Kidney tubule cell (primary cell): ENCODE measurements at regions not wholly inside any gene's neighbourhood (a gene's known extent, or its start where the extent isn't known, plus 50 kb on each side); places are given as distances from the start of the nearest gene placed in this dataset.
"Not testable (repeated sequence)": the region's sequence is repeated elsewhere in the genome, so short reads cannot be mapped to it uniquely, and the experiment has no call there.

Experiments
- DNase-seq: peaks from one replicate; pipeline ENCODE4 v3.0.0-alpha.2; 2018; ENCODE audit warnings: low spot score

DNA sequence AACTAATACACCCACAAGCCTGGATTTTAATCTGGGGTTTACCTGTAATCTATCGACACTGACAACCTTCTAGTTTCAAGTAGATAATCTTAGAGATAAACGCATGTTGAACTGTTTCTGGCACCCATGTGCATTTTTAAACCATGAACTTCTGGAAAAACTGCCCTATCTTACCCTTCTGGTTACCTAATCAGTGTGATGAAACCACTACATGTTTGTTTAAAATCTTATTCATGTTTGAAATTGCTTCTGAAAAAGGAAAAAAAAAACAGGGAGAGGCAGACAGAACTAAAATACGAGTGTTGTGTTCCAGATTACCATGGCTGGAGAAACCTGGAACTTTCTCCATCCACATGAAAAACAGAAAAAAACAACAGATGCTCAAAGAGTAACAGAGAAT is 139.3 kb downstream of the MID1IP1 start:
- no peak for DNase-seq

DNA sequence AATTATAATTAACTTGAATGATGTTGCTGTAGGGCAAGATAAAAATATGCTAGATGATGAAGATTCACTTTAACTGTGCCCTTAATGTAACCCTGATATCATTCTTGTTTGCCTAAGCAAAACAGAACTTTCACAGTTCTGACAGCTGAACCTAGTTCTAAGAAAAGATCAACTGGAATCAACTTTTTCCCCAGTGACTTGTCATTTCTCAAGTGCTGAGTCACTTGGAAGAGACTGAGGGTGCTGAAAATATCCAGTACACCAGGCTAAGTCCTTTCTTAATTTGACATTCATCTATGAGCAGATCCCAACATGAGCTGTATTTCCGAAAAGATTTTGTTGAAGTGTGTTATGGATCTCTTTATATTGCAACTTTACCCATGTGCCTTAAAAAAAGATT is 140.4 kb downstream of the MID1IP1 start:
- DNase-seq, result no peak

DNA sequence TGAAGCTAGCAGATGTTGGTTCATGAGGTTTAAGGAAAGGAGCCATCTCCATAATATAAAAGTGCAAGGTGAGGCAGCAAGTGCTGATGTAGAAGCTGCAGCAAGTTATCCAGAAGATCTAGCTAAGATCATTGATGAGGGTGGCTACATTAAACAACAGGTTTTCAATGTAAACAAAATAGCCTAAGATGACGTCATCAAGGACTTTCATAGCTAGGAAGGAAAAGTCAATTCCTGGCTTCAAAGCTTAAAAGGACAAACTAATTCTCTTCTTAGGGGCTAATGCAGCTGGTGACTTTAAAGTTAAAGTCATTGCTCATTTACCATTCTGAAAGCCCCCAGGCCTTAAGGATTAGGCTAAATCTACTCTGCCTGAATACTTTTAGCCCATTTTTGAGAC is 141.9 kb downstream of the MID1IP1 start:
- no peak for DNase-seq

DNA sequence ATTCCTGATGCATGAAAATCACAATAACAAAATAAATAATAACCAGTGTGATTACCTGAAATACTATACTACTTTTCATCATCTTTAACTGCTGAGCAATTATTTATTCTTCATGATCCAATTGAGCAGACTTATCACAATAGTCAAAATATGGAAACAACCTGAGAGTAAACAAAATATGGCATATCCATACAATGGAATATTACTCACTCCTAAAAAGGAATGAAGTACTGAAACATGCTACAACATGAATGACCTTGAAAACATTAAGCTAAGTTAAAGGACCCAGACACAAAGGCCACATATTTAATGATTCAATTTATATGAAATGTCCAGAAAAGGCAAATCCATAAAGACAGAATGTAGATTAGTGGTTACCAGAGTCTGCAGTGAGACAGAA is 146.8 kb downstream of the MID1IP1 start:
- DNase-seq, result no peak

DNA sequence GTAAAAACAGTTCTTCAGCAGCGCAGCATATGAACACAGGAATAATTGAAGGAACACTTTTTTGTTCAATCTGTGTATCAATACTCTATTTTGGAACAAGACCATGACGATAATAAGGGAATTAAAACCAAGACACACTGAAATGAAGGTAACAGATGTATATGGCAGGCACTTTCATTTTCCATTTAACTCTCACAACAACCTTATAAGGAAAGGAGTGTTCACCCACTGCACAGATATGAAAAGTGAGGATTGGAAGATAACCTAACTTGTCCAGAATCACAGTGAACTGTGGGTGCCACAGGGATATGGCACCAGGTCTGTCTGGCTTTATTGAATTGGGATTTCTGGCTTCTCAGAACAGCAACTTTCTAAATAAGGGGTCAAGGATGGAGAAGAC is 153.3 kb downstream of the MID1IP1 start:
- no peak for DNase-seq

DNA sequence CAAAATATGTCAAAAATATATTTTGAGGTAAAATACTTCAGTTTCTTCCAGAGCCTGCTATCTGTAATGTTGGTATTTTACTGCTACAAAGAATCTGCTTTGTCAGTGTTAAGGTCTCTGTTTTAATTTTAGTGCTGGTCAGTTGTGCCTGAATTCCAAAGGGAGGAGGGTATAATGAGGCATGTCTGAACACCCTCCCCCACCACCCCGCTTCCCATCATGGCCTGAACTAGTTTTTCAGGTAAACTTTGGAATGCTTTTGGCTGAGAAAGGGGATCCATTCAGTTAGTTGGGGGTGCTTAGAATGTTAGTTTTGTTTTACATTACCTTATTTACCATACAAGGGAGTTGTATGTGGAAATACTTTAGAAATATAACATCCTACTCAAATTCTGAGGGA is 158.5 kb downstream of the MID1IP1 start:
- DNase-seq, result no peak

DNA sequence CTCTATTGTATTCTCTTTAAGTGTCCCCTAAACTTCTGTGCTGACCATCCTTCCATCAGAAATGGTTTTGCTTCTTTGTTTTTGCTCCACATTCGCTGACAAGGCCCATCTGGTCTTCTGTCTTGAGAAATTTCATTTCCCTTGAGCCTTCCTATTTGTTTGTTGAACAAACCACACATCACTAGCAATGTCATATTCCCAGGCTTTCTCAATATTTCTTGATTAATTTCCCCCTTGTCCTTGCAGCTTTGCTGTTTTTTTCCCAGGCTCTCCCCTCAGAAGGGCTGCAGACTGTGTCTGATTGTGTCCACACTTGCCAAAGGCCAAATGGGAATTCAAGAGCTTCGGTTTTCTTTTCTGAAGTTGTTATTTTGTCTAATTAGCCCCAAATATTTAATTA is 158.9 kb downstream of the MID1IP1 start:
- no peak for DNase-seq

DNA sequence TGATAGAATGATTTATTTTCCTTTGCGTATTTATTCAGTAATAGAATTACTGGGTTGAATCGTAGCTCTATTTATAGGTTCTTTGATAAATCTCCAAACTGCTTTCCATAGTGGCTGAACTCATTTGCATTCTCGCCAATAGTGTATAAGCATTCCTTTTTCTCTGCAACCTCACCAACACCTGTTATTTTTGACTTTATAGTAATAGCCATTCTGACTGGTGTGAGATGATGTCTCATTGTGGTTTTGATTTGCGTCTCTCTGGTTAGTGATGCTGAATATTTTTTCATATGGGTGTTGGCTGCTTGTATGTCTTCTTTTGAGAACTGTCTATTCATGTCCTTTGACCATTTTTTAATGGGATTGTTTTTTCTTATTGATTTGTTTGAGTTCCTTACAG is 160.7 kb downstream of the MID1IP1 start:
- DNase-seq, result no peak

DNA sequence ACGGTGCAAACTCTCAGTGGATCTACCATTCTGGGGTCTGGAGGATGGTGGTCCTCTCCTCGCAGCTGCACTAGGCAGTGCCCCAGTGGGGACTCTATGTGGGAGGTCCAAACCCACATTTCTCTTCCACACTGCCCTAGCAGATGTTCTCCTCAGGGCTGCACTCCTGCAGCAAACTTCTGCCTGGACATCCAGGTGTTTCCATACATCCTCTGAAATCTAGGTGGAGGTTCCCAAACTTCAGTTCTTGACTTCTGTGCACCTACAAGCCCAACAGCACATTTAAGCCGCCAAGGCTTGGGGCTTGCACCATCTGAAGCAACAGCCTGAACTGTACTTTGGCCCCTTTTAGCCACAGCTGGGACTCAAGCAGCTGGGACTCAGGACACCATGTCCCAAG is 162.0 kb downstream of the MID1IP1 start:
- not testable (repeated sequence) for DNase-seq

DNA sequence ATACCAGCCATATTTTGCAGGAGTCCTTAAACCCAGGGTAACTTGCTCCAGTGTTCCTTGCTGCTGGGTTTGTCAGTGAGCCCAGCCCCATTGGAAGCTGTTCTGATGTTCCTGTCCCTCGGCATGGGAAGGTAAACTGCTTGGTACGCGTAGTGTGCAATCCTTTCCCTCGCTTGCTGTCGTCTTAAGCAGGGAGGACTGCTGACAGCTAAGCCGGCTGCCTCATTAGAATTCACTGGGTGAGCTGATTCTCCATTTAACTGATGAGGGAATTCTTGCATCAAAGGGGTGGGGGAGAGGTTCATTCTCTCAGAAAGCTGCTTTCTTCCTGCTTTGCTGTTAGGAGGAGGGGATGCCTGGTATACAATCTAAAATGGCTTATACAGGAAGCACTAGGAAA is 164.6 kb downstream of the MID1IP1 start:
- DNase-seq, result no peak

DNA sequence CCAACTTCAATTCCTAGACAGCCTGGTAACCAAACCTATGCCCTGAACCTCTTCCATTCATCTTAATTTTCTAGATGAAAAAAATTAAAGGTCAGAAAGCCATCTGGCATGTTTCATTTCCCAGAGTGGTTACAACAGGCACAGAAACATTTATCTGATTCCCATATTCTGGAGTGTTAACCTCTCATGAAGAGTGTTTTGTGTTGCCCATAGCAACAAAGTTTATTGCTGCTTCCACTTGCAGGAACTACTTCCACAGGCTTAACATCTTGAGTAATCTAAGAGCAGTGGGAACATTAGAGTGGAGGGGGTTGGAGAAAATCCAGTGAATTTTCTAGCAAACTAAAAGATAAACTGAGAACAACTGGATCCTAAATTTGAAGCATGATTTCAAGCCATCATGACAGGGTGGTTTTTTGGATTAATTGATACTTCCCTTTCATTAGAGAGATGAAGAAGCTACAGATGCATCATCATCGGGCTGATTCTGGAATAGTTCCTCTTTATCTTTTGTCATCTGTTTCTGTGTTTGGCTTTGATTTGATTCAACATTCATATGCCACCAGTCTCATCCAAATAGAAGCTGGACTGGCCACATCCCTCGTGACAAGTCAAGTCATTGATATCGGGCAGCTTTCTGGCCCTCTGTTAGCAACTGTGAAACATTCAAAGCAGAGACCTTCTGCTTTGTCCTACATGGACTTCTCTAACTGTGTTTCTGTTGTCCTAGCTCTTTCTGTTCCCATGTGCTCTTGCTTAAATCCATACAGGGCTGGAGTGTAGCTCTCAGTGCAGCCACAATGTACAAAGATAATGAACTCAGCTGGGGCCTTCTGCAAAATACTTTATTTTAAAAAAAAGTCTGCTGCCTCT is 167.3 kb downstream of the MID1IP1 start:
- DNase-seq, result no peak

DNA sequence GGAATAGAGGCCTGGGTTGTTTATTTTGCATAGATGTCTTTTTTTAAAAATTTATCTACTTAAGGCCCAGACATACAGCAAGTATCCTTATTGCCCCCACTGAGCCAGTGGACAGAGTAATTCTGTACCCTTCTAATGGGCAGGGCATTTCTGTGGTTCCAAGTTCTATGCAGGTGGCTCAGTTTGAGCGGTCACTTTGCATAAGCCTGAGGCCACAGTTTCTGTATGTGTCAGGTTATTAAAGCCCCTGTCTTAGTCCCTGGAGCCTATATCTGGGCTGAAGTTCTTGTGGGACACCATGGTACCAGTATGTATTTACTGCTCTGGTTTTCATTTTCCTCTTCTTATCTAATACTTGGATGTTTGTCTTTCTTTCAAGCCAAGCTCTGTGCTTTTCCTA is 168.8 kb downstream of the MID1IP1 start:
- DNase-seq, result no peak

DNA sequence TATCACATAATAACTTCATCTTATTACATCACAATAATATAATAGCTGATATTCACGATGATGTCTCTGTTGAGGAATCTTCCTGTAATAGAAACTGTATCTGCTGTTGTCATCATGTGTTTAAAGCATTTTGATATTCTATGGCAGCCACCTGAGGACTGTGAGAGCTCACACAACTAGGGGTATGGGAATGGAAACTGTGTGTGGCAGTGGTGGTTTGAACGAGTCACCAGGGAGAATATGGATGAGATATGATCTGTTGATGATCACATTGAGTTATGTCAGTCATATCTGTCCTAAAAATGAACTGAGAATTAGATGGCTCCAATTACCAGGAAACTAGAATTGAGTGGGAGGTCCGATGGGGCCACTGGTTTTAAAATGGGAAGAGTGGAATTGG is 169.6 kb downstream of the MID1IP1 start:
- DNase-seq, result no peak

DNA sequence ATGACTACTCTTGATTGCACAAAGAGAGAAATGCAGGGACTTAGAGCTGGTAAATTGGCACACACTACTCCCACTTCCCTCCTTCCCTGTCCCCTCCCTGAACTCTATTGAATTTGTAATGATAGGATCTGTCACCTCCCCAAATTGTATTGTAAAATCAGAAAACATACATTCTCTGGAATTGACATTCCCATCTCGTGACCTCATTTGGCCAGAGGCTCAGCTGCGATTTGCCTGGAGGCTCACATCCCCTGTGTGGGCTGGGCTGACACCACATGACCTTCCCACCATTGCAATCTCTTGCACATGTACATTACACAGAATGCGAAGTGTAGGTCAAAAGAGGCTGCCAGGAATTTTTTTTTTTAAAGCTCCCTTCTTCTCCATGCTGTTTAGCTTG is 172.1 kb downstream of the MID1IP1 start:
- DNase-seq, result no peak

DNA sequence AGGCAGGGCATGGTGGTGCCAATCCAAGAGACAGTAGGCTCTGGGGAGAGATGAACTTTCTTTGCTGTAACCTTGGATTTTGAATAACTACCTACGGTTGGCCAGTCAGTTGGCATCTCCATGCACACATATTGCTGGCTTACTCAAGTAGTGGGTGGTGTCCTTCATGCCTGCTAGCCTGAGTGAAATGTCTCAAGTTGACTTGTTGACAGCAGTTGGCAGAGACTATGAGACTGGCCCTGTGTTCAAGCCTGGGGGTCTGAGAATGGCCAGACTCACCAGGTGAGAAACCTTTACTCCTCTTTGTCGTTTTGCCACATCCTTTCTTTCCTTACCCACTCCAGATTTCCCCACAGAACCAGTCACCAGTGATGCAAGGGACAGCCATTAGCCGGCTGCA is 173.3 kb downstream of the MID1IP1 start:
- DNase-seq, result no peak

DNA sequence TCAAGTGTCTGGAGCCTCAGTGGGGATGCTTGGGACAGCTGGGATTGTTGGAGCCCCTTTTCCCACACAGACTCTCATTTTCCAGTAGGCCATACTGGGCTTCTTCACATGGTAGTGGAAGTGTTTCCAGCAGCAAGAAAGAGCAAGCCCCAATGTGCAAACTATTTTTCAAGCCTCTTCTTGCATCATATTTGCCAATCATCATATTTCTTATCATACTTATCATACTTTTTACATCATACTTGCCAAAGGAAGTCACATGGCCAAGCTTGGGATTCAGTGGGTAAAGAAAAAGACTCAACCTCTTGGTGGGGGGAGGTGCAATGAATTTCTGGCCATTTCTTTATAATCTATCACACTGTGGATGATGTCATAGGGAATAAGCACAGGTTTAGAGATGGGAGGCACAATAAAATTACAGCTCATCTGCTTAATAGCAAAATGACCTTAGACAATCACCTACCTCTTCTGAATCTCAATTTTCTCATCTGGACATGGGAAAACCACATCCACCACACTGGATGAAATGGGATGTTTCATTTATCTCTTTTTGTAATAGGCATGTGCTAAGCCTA is 174.2 kb downstream of the MID1IP1 start:
- no peak for DNase-seq

DNA sequence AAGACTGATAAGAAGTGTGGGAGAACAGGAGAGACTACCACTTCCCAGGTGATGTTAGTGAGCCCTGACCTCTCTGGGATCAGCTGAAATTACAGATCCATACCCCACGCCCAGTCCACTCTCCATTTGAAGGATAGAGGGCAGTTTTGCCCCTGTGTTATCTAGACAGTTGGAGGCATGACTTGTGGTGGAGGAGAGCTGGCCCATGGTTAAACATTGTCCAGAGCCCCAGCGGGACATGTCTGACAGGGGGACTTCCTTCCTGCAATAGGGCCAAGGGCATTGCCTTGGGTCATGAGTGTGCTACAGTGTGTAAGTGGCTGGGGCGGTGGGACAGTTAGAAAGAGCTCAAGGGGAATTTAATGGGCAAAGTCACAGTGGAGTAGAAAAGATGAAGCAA is 181.1 kb downstream of the MID1IP1 start:
- peak; percentile 20 for DNase-seq

DNA sequence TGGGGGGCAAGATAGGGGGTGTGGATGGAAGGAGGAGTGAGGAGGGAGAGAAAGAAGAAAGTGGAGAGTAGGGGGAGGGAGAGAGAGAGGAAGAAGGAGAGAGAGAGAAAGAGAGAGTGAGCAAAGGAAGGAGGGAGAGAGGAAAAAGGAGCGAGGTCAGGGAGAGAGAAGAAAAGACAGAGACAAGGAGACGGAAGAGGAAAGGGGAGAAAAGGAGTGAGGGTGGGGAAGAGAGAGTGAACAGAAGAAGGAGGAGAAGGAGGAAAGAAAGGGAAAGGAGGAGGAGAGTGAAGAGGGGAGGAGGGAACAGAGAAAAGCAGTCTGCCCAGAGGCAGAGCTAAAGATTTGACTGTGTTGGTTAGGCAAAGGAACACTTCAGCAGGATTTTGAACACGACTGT is 181.6 kb downstream of the MID1IP1 start:
- no peak for DNase-seq

DNA sequence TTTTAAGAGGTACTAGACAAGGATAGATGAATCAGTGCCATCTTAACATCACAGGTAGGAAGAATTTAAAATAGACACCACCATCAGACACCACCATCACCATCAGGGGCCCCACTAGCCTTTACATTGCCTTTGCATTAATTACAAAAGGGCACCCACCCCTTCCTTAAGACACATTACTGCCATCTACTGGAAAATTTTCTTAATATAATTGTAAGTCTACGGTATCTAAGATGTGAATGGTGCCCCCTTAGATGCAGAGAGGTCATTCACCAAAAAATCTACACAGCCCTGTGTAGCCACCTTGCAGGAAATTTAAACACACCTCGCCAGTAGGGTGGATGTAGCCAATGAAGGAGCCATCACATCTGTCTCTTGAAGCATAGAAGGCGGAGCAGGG is 184.1 kb downstream of the MID1IP1 start:
- DNase-seq, result no peak

DNA sequence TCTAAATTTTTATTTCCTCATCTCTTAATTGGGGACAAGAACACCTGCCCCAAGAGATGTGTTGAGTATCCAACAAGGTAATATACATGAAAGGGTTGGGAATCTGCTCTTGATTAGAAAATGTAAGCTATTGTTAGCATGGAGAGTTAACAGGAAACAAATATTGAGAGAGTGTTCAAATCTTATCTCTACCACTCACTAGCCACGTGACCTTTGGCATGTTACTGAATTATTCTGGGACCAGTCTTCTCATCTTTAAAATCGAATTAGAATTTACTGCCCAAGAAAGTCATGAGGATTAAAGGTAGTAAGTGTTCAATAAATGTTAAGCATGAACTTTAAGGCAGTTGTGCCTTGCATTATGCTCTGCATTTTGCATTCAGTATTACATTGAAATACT is 184.7 kb downstream of the MID1IP1 start:
- no peak for DNase-seq

DNA sequence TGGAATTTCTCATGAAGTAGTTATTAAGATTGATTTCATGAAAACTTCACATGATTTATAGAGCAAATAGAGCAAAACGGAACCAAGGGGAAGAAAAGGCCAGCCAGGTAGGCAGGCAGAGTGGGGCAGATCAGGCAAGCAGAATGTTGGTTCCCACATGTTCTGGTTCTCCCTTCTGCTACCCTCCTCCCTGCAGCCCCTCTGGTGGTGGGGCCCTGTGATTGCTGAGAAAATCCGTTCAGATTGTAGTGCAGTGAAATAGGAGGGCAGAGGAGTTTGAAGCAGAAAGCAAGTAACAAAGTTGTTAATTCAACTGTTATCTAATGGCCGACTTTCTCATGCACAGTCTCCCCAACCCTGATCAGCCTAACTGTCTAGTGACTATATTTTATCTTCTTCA is 185.3 kb downstream of the MID1IP1 start:
- DNase-seq, result no peak

DNA sequence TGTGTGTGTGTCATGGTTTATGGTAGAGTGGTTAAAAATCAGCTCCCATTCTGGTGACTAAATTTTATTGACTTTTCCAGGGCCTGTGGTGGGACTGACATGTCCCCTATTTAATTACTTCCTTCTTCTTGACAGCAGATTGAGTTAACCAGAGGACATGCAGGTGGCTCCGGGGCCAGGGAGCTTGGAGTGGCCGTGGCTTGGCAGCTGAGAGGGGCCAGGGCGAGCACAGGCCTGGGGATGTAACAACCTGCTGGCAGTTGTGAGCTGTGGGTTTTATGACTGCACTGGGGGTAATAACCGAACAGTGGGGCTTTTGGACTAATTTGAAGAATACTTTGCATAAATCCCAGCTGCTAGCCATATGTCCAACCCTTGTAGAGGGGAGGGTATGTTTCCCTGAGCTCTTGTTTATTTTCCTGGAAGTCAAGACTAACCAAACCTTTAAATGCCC is 186.0 kb downstream of the MID1IP1 start:
- peak; percentile 52 for DNase-seq

DNA sequence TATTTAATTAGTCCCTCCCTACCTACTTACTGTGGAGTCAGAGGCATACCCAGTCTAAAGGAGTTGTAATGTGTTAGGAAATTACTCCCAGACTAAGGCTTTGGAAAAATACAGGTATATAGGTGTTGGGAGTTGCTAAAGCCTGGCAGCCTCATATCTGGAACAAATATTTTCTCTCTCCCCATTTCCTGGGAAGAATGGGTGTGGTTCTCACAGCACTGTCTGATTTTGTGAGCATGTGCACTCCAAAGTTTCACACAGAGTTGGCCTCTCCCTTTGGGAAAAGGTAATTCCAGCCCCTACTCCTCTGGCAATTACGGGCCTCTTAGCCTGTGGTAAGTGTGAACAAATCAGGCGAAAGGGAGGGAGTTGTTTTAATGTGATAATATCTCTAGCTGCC is 187.0 kb downstream of the MID1IP1 start:
- no peak for DNase-seq

DNA sequence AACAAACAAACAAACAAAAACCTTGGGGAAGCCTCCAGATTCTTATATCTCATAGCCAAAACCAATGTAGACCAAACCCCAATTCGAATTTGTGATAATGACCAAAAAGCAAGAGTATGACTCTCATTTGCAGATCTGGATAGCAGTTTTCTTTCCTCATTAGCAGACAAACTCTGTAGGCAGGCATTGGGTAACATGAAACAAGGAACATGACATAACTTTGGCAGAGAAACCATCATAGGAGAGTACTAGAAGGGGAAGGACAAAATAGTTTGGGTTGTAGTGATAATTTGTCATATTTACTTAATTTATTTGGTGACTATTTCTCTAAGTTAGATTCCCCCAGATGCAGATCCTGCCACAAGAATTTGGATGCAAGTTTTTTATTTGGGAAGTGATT is 187.8 kb downstream of the MID1IP1 start:
- DNase-seq, result no peak
